NB4 (cell line): ENCODE measurements at regions not wholly inside any gene's neighbourhood (a gene's known extent, or its start where the extent isn't known, plus 50 kb on each side); places are given as distances from the start of the nearest gene placed in this dataset.

ENCODE experiments used
- DNase-seq: peaks from one replicate; pipeline ENCODE4 v3.0.0; 2010; ENCODE audit warnings: low read depth
- H3K4me3 ChIP-seq: one replicate; pipeline ENCODE4 v1.5.1; 2011; ENCODE audit warnings: mild to moderate bottlenecking, low read depth, low read length, moderate library complexity
- MAX ChIP-seq: IDR thresholded peaks from 2 replicates; pipeline ENCODE4 v1.6.1; 2011; ENCODE audit warnings: low read depth, low read length
- MYC ChIP-seq: IDR thresholded peaks from 2 replicates; pipeline ENCODE4 v1.6.1; 2011; ENCODE audit warnings: low read depth, low read length
- POLR2A ChIP-seq: IDR thresholded peaks from 2 replicates; pipeline ENCODE4 v1.6.1; 2011; ENCODE audit warnings: mild to moderate bottlenecking; ENCODE audit not compliant: insufficient read length; ENCODE audit errors: extremely low read depth
- TF ChIP-seq, protein P1 (sequence below): IDR thresholded peaks from one replicate; pipeline ENCODE4 v1.5.1; 2012; ENCODE audit warnings: low read depth, low read length

DNA sequence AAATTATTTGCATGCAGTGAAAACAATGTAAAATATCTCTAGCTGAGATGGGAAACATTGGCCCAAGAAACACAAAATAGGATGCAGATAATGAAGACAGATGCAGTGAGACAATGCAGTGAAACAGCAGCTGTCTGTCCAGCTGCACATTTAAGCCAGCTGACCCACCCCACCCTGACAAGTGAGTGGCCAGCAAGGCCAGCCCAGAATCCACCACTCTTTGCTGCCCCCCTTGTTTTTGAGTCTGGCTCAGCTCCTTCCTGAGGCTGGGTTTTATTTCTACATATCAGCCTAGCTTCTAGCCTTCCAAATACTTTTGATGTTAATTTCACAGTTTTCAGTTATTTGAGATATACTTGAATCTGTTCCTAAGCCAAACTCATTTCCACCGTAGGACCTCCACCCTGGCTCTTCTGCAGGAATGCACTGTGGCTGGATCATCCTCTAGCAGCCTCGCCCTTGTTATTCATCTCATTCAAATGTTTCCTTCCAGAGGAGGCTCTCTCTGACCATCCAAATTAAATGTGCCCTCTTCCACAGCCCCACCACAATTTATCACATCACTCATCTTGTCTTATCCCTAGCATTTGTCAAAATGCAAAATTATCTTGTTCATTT lies 154.1 kb upstream of the POU2AF2 start:
- TF ChIP-seq, protein P1, sequence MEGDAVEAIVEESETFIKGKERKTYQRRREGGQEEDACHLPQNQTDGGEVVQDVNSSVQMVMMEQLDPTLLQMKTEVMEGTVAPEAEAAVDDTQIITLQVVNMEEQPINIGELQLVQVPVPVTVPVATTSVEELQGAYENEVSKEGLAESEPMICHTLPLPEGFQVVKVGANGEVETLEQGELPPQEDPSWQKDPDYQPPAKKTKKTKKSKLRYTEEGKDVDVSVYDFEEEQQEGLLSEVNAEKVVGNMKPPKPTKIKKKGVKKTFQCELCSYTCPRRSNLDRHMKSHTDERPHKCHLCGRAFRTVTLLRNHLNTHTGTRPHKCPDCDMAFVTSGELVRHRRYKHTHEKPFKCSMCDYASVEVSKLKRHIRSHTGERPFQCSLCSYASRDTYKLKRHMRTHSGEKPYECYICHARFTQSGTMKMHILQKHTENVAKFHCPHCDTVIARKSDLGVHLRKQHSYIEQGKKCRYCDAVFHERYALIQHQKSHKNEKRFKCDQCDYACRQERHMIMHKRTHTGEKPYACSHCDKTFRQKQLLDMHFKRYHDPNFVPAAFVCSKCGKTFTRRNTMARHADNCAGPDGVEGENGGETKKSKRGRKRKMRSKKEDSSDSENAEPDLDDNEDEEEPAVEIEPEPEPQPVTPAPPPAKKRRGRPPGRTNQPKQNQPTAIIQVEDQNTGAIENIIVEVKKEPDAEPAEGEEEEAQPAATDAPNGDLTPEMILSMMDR, result no peak
- TF ChIP-seq POLR2A, result no peak
- no peak for TF ChIP-seq MAX
- no peak for TF ChIP-seq MYC

GRCh38 chr11:111089759-111090158 lies 155.8 kb upstream of the POU2AF2 start:
- no peak for DNase-seq
- no peak overlapping the region for H3K4me3 ChIP-seq
- TF ChIP-seq, protein P1, result no peak
- no peak for TF ChIP-seq POLR2A
- TF ChIP-seq MYC, result no peak
- no peak for TF ChIP-seq MAX

More for the DNA sequence above, 154.1 kb upstream of the POU2AF2 start:
- H3K4me3 ChIP-seq, result no peak overlapping the region
- no peak for DNase-seq

DNA sequence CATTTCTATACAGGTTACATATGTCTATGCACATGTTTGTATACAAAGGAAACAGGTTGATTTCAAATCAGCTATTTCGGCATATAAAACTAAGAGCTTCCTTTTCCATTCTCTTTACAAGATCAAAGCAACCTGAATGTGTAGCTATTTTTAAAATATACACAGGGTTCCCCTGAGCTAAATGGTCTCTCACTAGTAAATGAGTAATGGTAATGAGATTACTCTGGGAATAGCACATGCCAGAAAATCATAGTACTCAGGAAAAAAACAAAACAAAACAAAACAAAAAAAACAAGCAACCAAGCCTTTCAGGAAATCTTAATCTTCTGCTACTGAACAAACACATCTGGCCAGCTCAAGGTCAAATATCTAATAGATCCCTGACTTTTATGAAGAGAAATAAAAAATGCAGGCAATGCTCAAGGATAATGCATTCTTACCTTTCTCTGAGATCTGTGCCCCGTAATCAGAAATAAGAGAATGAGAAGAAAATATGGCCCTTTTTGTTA lies 156.6 kb upstream of the POU2AF2 start:
- DNase-seq, result no peak
- no peak overlapping the region for H3K4me3 ChIP-seq
- TF ChIP-seq POLR2A (no peak), MAX (no peak), MYC (no peak)
- TF ChIP-seq, protein P1, result no peak

DNA sequence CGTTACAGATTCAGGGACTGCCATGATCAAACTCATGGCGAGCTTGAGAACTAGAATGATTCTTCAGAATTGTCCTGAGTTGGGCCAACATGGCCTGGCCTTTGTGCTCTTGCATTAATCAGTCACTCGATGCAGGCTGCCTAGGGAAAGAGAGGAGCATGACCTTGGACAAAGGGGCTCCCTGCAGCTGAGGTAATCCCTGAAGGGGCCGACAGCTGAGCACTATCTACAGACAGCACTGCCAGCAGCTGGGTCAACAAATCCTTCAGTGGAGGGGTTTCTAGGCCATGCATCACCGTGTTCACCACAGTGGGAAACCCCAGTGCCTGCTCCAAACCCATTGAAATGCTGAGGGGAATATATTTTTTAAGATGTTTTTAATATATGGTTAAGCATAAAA lies 159.5 kb upstream of the POU2AF2 start:
- H3K4me3 ChIP-seq, result no peak overlapping the region
- TF ChIP-seq MAX (no peak), MYC (no peak), POLR2A (no peak)
- TF ChIP-seq, protein P1, result no peak
- DNase-seq, result no peak

DNA sequence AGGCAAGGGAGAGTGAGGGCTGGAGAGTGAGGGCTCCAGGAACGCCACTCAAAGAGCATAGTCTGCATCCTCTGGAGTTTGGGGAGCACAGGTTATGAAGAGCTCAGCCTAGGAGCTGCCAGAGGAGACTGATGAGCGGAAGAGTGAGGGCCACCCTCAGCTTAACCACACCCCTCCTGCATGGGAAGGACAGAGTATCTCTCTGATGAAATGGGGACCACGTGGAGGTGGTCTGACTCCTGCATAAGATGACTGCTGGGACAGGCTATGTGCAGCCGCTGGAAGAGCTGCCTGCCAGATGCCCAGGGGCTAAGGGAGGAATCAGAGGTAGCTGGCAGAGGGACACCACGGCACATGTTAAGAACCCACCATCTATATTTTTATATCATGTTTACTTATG lies 162.9 kb upstream of the POU2AF2 start:
- no peak for DNase-seq
- no peak overlapping the region for H3K4me3 ChIP-seq
- no peak for TF ChIP-seq MYC
- no peak for TF ChIP-seq MAX
- TF ChIP-seq, protein P1, result no peak
- no peak for TF ChIP-seq POLR2A
